ENCODE measurements at regions not wholly inside any gene's neighbourhood (a gene's known extent, or its start where the extent isn't known, plus 50 kb on each side); places are given as distances from the start of the nearest gene placed in this dataset.
A peak's percentile ranks its signal among the peaks of the same experiment; 100 is the strongest.
"Not testable (repeated sequence)": the region's sequence is repeated elsewhere in the genome, so short reads cannot be mapped to it uniquely, and the experiment has no call there.

DNA sequence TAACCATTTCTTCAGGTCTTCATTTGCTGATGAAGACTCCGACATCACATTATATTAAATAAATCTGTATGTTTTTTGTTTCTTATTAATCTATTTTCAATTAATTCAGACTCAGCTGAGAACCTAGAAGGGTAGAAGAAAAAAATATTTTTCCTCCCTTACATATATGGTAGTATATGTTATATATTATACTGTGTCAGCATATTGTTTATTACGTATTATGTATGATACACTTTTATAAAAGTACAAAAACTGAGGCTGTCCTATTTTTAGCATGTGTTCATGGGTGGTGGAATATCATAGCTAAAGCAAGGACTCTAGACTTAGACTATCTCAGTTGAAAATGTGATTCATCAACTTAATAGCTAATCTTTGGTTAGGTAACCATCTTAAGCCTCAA, 149.3 kb downstream of the CENPC start:
- intact Hi-C loops (cut with DNase I; ENCODE audit: low total_unique reads): no loop called here
- Histone ChIP-seq H3K9me3 (no peaks in the 10 kb centered on the region), H3K27me3 (replicated peaks in 1 of 7) (peaks cover 0 to 7% (median 0%) of the 10 kb centered on the region in 7 donors), H3K36me3 (no peaks in the 10 kb centered on the region), H3K4me1 (no peaks in the 10 kb centered on the region), H3K4me3 (no peak overlapping the region), H3K27ac (no peak overlapping the region)
- DNase-seq: no peak
- TF ChIP-seq, protein P1, sequence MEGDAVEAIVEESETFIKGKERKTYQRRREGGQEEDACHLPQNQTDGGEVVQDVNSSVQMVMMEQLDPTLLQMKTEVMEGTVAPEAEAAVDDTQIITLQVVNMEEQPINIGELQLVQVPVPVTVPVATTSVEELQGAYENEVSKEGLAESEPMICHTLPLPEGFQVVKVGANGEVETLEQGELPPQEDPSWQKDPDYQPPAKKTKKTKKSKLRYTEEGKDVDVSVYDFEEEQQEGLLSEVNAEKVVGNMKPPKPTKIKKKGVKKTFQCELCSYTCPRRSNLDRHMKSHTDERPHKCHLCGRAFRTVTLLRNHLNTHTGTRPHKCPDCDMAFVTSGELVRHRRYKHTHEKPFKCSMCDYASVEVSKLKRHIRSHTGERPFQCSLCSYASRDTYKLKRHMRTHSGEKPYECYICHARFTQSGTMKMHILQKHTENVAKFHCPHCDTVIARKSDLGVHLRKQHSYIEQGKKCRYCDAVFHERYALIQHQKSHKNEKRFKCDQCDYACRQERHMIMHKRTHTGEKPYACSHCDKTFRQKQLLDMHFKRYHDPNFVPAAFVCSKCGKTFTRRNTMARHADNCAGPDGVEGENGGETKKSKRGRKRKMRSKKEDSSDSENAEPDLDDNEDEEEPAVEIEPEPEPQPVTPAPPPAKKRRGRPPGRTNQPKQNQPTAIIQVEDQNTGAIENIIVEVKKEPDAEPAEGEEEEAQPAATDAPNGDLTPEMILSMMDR (IDR thresholded peaks at IDR 0.05 in 8 of 11, conservative IDR thresholded peaks at IDR 0.05 in 3 of 11): no peak
- TF ChIP-seq POLR2AphosphoS5 (IDR thresholded peaks at IDR 0.05) (no peak), POLR2A (IDR thresholded peaks at IDR 0.05) (no peak)
- 93 to 97% (median 95%) methylated on average over 2 of the region's 2 CpGs for whole genome bisulfite sequencing, 5 donors

DNA sequence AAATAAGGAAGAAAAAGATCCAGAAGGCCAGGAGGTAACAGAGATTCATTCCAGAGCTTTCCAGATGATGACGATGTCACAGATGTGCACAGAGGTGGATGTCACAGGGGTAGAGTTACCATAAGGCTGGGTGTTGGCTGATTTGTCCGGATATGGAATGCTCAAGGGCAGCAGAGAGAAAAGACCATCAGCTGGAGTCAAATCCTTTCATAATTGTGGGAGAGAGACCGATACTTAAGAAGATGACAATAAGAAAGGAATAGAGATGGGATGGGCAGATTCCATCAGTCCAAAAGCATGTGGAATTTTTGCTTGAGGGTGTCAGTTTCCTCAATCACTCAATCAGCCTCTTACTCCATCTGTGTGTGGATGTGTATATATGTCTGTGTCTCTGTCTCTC, 150.4 kb downstream of the CENPC start:
- TF ChIP-seq POLR2AphosphoS5 (IDR thresholded peaks at IDR 0.05): no peak
- TF ChIP-seq, protein P1 (IDR thresholded peaks at IDR 0.05 in 8 of 11, conservative IDR thresholded peaks at IDR 0.05 in 3 of 11): peak in 1 of 11 experiments; percentile 10
- intact Hi-C loops (cut with DNase I; ENCODE audit: low total_unique reads): no loop called here
- no peaks in the 10 kb centered on the region for H3K4me1 ChIP-seq
- no peaks in the 10 kb centered on the region for H3K36me3 ChIP-seq
- H3K27me3 ChIP-seq (replicated peaks in 1 of 7): peaks cover 0 to 7% (median 0%) of the 10 kb centered on the region in 7 donors
- no peak for DNase-seq
- H3K9me3 ChIP-seq: no peaks in the 10 kb centered on the region
- no peak overlapping the region for H3K27ac ChIP-seq
- no peak overlapping the region for H3K4me3 ChIP-seq
- 56 to 75% (median 69%) methylated on average over 3 of the region's 3 CpGs for WGBS, 5 donors

DNA sequence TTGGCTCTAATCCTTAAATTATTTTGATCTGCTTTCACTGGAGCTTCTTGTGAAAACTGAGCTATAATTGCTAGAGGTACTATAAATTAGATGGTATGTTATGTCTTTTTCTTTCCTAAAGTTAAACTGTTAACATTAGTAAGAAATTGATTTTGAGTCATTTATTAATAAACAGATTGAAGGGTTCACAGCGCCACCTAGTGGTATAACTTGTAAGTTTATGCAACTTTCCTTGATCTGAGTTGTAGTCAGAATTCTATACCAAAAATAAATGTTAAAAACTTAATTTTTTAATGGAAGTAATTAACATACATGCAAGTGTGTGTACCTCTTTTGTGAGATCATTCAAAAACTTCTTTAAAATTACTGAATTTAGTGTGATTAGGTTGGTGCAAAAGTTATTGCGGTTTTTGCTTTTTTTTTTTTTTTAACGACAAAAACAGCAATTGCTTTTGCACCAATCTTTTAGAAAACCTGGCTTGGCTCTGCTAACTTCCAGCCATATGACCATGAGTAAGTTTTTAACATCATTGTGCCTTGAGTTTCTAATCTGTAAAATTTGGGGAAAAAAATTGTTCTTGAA, 151.5 kb downstream of the CENPC start:
- H3K27me3 ChIP-seq (replicated peaks in 1 of 7): peaks cover 0 to 7% (median 0%) of the 10 kb centered on the region in 7 donors
- 48 to 62% (median 58%) methylated on average over 3 of the region's 3 CpGs for whole genome bisulfite sequencing, 5 donors
- DNase-seq: no peak
- no peak overlapping the region for H3K27ac ChIP-seq
- no peak overlapping the region for H3K4me3 ChIP-seq
- H3K36me3 ChIP-seq: no peaks in the 10 kb centered on the region
- H3K9me3 ChIP-seq: no peaks in the 10 kb centered on the region
- TF ChIP-seq POLR2AphosphoS5 (IDR thresholded peaks at IDR 0.05) (no peak), POLR2A (IDR thresholded peaks at IDR 0.05) (no peak)
- TF ChIP-seq, protein P1 (IDR thresholded peaks at IDR 0.05 in 8 of 11, conservative IDR thresholded peaks at IDR 0.05 in 3 of 11): peak in 9 of 11 experiments; percentile 41 to 75 (median 71)
- H3K4me1 ChIP-seq: no peaks in the 10 kb centered on the region
- intact Hi-C loops (cut with DNase I; ENCODE audit: low total_unique reads): no loop called here

DNA sequence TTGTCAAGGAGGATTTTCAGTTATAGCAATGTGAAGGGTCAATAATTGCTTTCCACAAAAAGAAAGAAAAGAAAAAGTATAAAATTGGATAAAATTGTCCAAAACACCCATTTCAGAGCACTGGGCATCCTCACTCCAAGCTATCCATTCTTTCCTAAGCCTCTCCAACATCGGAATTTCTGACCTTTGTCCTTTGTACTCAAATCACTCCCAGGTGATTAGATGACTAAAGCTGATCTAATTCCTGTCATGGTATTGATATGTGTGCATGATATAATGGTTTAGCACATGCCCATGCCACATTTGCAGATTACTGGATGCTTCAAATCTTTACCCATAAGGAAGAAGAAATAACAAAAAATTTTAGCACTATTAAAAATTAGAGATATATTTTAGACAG, 152.3 kb downstream of the CENPC start:
- no peaks in the 10 kb centered on the region for H3K4me1 ChIP-seq
- DNase-seq: no peak
- TF ChIP-seq POLR2AphosphoS5 (IDR thresholded peaks at IDR 0.05) (no peak), POLR2A (IDR thresholded peaks at IDR 0.05) (no peak)
- TF ChIP-seq, protein P1 (IDR thresholded peaks at IDR 0.05 in 8 of 11, conservative IDR thresholded peaks at IDR 0.05 in 3 of 11): no peak
- H3K27ac ChIP-seq: no peak overlapping the region
- intact Hi-C loops (cut with DNase I; ENCODE audit: low total_unique reads): no loop called here
- 78 to 94% (median 82%) methylated on average over 1 of the region's 1 CpG for WGBS, 5 donors
- H3K4me3 ChIP-seq: no peak overlapping the region
- H3K9me3 ChIP-seq: no peaks in the 10 kb centered on the region
- peaks cover 0 to 7% (median 0%) of the 10 kb centered on the region in 7 donors for H3K27me3 ChIP-seq (replicated peaks in 1 of 7)
- no peaks in the 10 kb centered on the region for H3K36me3 ChIP-seq

DNA sequence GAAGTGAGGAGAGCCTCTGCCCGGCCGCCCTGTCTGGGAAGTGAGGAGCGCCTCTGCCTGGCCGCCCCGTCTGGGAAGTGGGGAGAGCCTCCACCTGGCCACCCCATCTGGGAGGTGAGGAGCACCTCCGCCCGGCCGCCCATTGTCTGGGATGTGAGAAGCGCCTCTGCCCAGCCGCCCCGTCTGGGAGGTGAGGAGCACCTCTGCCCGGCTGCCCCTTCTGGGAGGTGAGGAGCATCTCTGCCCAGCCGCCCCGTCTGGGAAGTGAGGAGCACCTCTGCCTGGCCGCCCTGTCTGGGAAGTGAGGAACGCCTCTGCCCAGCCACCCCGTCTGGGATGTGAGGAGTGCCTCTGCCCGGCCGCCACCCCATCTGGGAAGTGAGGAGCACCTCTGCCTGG, 163.9 kb downstream of the CENPC start:
- H3K4me1 ChIP-seq; H3K9me3 ChIP-seq; H3K36me3 ChIP-seq; H3K27me3 ChIP-seq (replicated peaks in 1 of 7); H3K27ac ChIP-seq; intact Hi-C loops (cut with DNase I; ENCODE audit: low total_unique reads); H3K4me3 ChIP-seq: not testable (repeated sequence)
- WGBS, 5 donors: 93 to 98% (median 94%) methylated on average over 5 to 19 of the region's 19 CpGs
- DNase-seq: peak; percentile 61

DNA sequence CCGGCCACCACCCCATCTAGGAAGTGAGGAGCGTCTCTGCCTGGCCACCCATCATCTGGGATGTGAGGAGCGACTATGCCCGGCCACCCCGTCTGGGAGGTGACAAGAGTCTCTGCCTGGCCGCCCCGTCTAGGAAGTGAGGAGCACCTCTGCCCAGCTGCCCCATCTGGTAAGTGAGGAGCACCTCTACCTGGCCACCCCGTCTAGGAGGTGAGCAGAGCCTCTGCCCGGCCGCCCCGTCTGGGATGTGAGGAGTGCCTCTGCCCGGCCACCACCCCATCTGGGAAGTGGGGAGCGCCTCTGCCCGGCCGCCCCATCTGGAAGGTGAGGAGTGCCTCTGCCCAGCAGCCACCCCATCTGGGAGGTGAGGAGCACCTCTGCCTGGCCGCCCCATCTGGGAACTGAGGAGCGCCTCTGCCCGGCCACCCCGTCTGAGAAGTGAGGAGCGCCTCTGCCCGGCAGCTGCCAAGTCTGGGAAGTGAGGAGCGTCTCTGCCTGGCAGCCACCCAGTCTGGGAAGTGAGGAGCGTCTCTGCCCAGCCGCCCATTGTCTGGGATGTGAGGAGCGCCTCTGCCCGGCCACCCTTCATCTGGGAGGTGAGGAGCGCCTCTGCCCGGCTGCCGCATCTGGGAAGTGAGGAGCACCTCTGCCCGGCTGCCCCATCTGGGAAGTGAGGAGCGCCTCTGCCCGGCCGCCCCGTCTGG, 164.4 kb downstream of the CENPC start:
- not testable (repeated sequence) for DNase-seq

More for the DNA sequence above, 164.4 kb downstream of the CENPC start:
- intact Hi-C loops (cut with DNase I; ENCODE audit: low total_unique reads); H3K4me3 ChIP-seq; H3K27me3 ChIP-seq (replicated peaks in 1 of 7); H3K9me3 ChIP-seq; H3K4me1 ChIP-seq; H3K27ac ChIP-seq; H3K36me3 ChIP-seq: not testable (repeated sequence)
- whole genome bisulfite sequencing, 5 donors: 87 to 94% (median 90%) methylated on average over 14 to 34 of the region's 34 CpGs
